ENCODE measurements at regions not wholly inside any gene's neighbourhood (a gene's known extent, or its start where the extent isn't known, plus 50 kb on each side); places are given as distances from the start of the nearest gene placed in this dataset.
"Not testable (repeated sequence)": the region's sequence is repeated elsewhere in the genome, so short reads cannot be mapped to it uniquely, and the experiment has no call there.

GRCh38 chr2:14082640-14083039 is 549.9 kb upstream of the LRATD1 start:
- no peaks in the 10 kb centered on the region for H3K27me3 ChIP-seq (ENCODE audit: control insufficient read depth, low read length)
- H3K9me2 ChIP-seq (replicated peaks; ENCODE audit: control insufficient read depth, low read length), result no peaks in the 10 kb centered on the region
- no peak overlapping the region for H3K4me2 ChIP-seq (ENCODE audit: low read length)
- no peaks in the 10 kb centered on the region for H3F3A ChIP-seq (ENCODE audit: control insufficient read depth, insufficient read depth)
- TF ChIP-seq CTCF (IDR thresholded peaks at IDR 0.05; ENCODE audit: low read depth, low read length, poor library complexity, severe bottlenecking) (no peak), EZH2phosphoT487 (IDR thresholded peaks at IDR 0.05; ENCODE audit: borderline replicate concordance, low read length) (no peak)
- H3K4me1 ChIP-seq (ENCODE audit: control insufficient read depth, low read length), result no peaks in the 10 kb centered on the region
- H4K20me1 ChIP-seq (ENCODE audit: control insufficient read depth, insufficient read depth, low read depth, low read length), result no peaks in the 10 kb centered on the region
- no peaks in the 10 kb centered on the region for H3K9me3 ChIP-seq (ENCODE audit: control insufficient read depth, insufficient read depth, low read length)
- no peaks in the 10 kb centered on the region for H3K79me2 ChIP-seq (ENCODE audit: control insufficient read depth, low read length)
- no peak overlapping the region for H3K4me3 ChIP-seq (ENCODE audit: low read length)
- no peak overlapping the region for H3K27ac ChIP-seq (ENCODE audit: low read depth, low read length)
- no peaks in the 10 kb centered on the region for H3K36me3 ChIP-seq (ENCODE audit: control insufficient read depth, low read length)

- TF ChIP-seq EZH2phosphoT487 (IDR thresholded peaks at IDR 0.05; ENCODE audit: borderline replicate concordance, low read length) (no peak), CTCF (IDR thresholded peaks at IDR 0.05; ENCODE audit: low read depth, low read length, poor library complexity, severe bottlenecking) (no peak)
- no peaks in the 10 kb centered on the region for H3K79me2 ChIP-seq (ENCODE audit: control insufficient read depth, low read length)
- no peak overlapping the region for H3K4me2 ChIP-seq (ENCODE audit: low read length)
Observed at GRCh38 chr2:14094592-14094991, 537.9 kb upstream of the LRATD1 start.

GRCh38 chr2:14099101-14099500 is 533.4 kb upstream of the LRATD1 start:
- not testable (repeated sequence) for H3K4me1 ChIP-seq (ENCODE audit: control insufficient read depth, low read length); H3K36me3 ChIP-seq (ENCODE audit: control insufficient read depth, low read length); H3K27ac ChIP-seq (ENCODE audit: low read depth, low read length); H4K20me1 ChIP-seq (ENCODE audit: control insufficient read depth, insufficient read depth, low read depth, low read length); H3K27me3 ChIP-seq (ENCODE audit: control insufficient read depth, low read length); H3F3A ChIP-seq (ENCODE audit: control insufficient read depth, insufficient read depth); H3K79me2 ChIP-seq (ENCODE audit: control insufficient read depth, low read length); H3K9me2 ChIP-seq (replicated peaks; ENCODE audit: control insufficient read depth, low read length); H3K4me2 ChIP-seq (ENCODE audit: low read length); H3K9me3 ChIP-seq (ENCODE audit: control insufficient read depth, insufficient read depth, low read length); H3K4me3 ChIP-seq (ENCODE audit: low read length)

More at GRCh38 chr2:14094592-14094991, 537.9 kb upstream of the LRATD1 start:
- Histone ChIP-seq H4K20me1 (ENCODE audit: control insufficient read depth, insufficient read depth, low read depth, low read length) (no peaks in the 10 kb centered on the region), H3K36me3 (ENCODE audit: control insufficient read depth, low read length) (no peaks in the 10 kb centered on the region), H3K27ac (ENCODE audit: low read depth, low read length) (no peak overlapping the region), H3K4me3 (ENCODE audit: low read length) (no peak overlapping the region), H3F3A (ENCODE audit: control insufficient read depth, insufficient read depth) (no peaks in the 10 kb centered on the region), H3K4me1 (ENCODE audit: control insufficient read depth, low read length) (no peaks in the 10 kb centered on the region), H3K27me3 (ENCODE audit: control insufficient read depth, low read length) (no peaks in the 10 kb centered on the region), H3K9me2 (replicated peaks; ENCODE audit: control insufficient read depth, low read length) (no peaks in the 10 kb centered on the region), H3K9me3 (ENCODE audit: control insufficient read depth, insufficient read depth, low read length) (no peaks in the 10 kb centered on the region)

- H3K4me2 ChIP-seq (ENCODE audit: low read length), result no peak overlapping the region
Observed at GRCh38 chr2:14114275-14114674, 518.2 kb upstream of the LRATD1 start.

More at GRCh38 chr2:14114275-14114674, 518.2 kb upstream of the LRATD1 start:
- no peaks in the 10 kb centered on the region for H3K27me3 ChIP-seq (ENCODE audit: control insufficient read depth, low read length)
- no peaks in the 10 kb centered on the region for H3K9me2 ChIP-seq (replicated peaks; ENCODE audit: control insufficient read depth, low read length)
- H3K79me2 ChIP-seq (ENCODE audit: control insufficient read depth, low read length), result no peaks in the 10 kb centered on the region
- H3K9me3 ChIP-seq (ENCODE audit: control insufficient read depth, insufficient read depth, low read length), result no peaks in the 10 kb centered on the region
- no peak for TF ChIP-seq EZH2phosphoT487 (IDR thresholded peaks at IDR 0.05; ENCODE audit: borderline replicate concordance, low read length)
- H3F3A ChIP-seq (ENCODE audit: control insufficient read depth, insufficient read depth), result no peaks in the 10 kb centered on the region
- no peak overlapping the region for H3K4me3 ChIP-seq (ENCODE audit: low read length)
- no peaks in the 10 kb centered on the region for H3K36me3 ChIP-seq (ENCODE audit: control insufficient read depth, low read length)
- H3K4me1 ChIP-seq (ENCODE audit: control insufficient read depth, low read length), result no peaks in the 10 kb centered on the region
- no peaks in the 10 kb centered on the region for H4K20me1 ChIP-seq (ENCODE audit: control insufficient read depth, insufficient read depth, low read depth, low read length)
- no peak overlapping the region for H3K27ac ChIP-seq (ENCODE audit: low read depth, low read length)

Data from DOHH2 (cell line).